Liver (tissue), 8 donors: ENCODE measurements at regions not wholly inside any gene's neighbourhood (a gene's known extent, or its start where the extent isn't known, plus 50 kb on each side); places are given as distances from the start of the nearest gene placed in this dataset.

Source experiments
- DNase-seq: peaks from one replicate; pipeline ENCODE4 v3.0.0-alpha.2; 2017; ENCODE audit warnings: low spot score
- H3K27ac ChIP-seq, 2 donors: one replicate each; pipeline ENCODE4 v1.7.0; 2013; ENCODE audit warnings: inconsistent platforms in 2 of 2, low read length in 2 of 2, control low read depth in 1 of 2, low read depth in 1 of 2, mild to moderate bottlenecking in 1 of 2
- H3K27me3 ChIP-seq, 4 donors: one replicate each; pipeline versions ENCODE4 v1.6.1 to v1.7.0; 2013; ENCODE audit warnings: low read length in 3 of 4, inconsistent platforms in 1 of 4, mild to moderate bottlenecking in 1 of 4, moderate library complexity in 1 of 4; ENCODE audit not compliant: control insufficient read depth in 4 of 4, insufficient read depth in 4 of 4
- H3K36me3 ChIP-seq, 4 donors: one replicate each; pipeline versions ENCODE4 v1.6.1 to v1.7.0; 2013; ENCODE audit warnings: low read length in 3 of 4, mild to moderate bottlenecking in 3 of 4, low read depth in 1 of 4, moderate library complexity in 1 of 4; ENCODE audit not compliant: control insufficient read depth in 4 of 4, insufficient read depth in 3 of 4
- H3K4me1 ChIP-seq, 4 donors: one replicate each; pipeline versions ENCODE4 v1.6.1 to v1.7.0; 2013; ENCODE audit warnings: low read length in 3 of 4, mild to moderate bottlenecking in 3 of 4, moderate library complexity in 1 of 4; ENCODE audit not compliant: control insufficient read depth in 4 of 4, insufficient read depth in 4 of 4
- H3K4me3 ChIP-seq, 3 donors: one replicate each; pipeline versions ENCODE4 v1.6.1 to v1.7.0; 2013; ENCODE audit warnings: low read length in 3 of 3, control low read depth in 1 of 3, low read depth in 1 of 3, mild to moderate bottlenecking in 1 of 3
- H3K9ac ChIP-seq, 2 donors: one replicate each; pipeline ENCODE4 v1.7.0; 2013; ENCODE audit warnings: low read length in 2 of 2, mild to moderate bottlenecking in 2 of 2, moderate library complexity in 2 of 2, control low read depth in 1 of 2, low read depth in 1 of 2
- H3K9me3 ChIP-seq, 4 donors: one replicate each; pipeline versions ENCODE4 v1.6.1 to v1.7.0; 2013; ENCODE audit warnings: low read length in 3 of 4; ENCODE audit not compliant: control insufficient read depth in 4 of 4
- EGR1 ChIP-seq, 2 donors: IDR thresholded peaks; 2 replicates each; pipeline ENCODE4 v1.6.1; 2016 to 2018; ENCODE audit warnings: antibody characterized with exemption in 2 of 2, low read depth in 2 of 2
- FOXA1 ChIP-seq: IDR thresholded peaks from 2 replicates; pipeline ENCODE4 v1.6.1; 2016; ENCODE audit warnings: antibody characterized with exemption
- FOXA2 ChIP-seq: IDR thresholded peaks from 2 replicates; pipeline ENCODE4 v1.6.1; 2016; ENCODE audit warnings: antibody characterized with exemption
- GABPA ChIP-seq, 2 donors: IDR thresholded peaks in 1 of 2; conservative IDR thresholded peaks in 1 of 2; 2 replicates each; pipeline ENCODE4 v1.6.1; 2016; ENCODE audit warnings: antibody characterized with exemption in 2 of 2, mild to moderate bottlenecking in 1 of 2, moderate library complexity in 1 of 2
- HNF4A ChIP-seq, 2 donors: conservative IDR thresholded peaks; 2 replicates each; pipeline ENCODE4 v1.6.1; 2016; ENCODE audit warnings: antibody characterized with exemption in 2 of 2, mild to moderate bottlenecking in 2 of 2
- HNF4G ChIP-seq: IDR thresholded peaks from 2 replicates; pipeline ENCODE4 v1.6.1; 2016; ENCODE audit warnings: antibody characterized with exemption
- JUND ChIP-seq, 2 donors: IDR thresholded peaks; 2 replicates each; pipeline ENCODE4 v1.6.1; 2016; ENCODE audit warnings: antibody characterized with exemption in 2 of 2
- NR2F2 ChIP-seq: IDR thresholded peaks from 2 replicates; pipeline ENCODE4 v1.6.1; 2016; ENCODE audit warnings: antibody characterized with exemption
- RAD21 ChIP-seq, 2 donors: IDR thresholded peaks; 2 replicates each; pipeline ENCODE4 v1.6.1; 2016; ENCODE audit warnings: antibody characterized with exemption in 2 of 2, mild to moderate bottlenecking in 2 of 2
- RXRA ChIP-seq, 2 donors: IDR thresholded peaks; 2 replicates each; pipeline ENCODE4 v1.6.1; 2017 to 2018; ENCODE audit warnings: antibody characterized with exemption in 2 of 2, mild to moderate bottlenecking in 1 of 2
- SP1 ChIP-seq: IDR thresholded peaks from 2 replicates; pipeline ENCODE4 v1.6.1; 2018; ENCODE audit warnings: antibody characterized with exemption, mild to moderate bottlenecking
- TAF1 ChIP-seq: conservative IDR thresholded peaks from 2 replicates; pipeline ENCODE4 v1.6.1; 2016; ENCODE audit warnings: antibody characterized with exemption, mild to moderate bottlenecking
- YY1 ChIP-seq: IDR thresholded peaks from 2 replicates; pipeline ENCODE4 v1.6.1; 2016; ENCODE audit warnings: antibody characterized with exemption, mild to moderate bottlenecking
- WGBS: extraction: QIAGEN DNeasy Blood & Tissue Kit; methylation state at CpG from one replicate; pipeline ENCODE4 v1.1.7; 2013; 5-methylcytosine and 5-hydroxymethylcytosine counted together
- TF ChIP-seq, protein P1 (sequence below): IDR thresholded peaks from 2 replicates; pipeline ENCODE4 v1.6.1; 2016; ENCODE audit warnings: antibody characterized with exemption
- TF ChIP-seq, protein P2 (sequence below): IDR thresholded peaks from 2 replicates; pipeline ENCODE4 v1.6.1; 2016; ENCODE audit warnings: antibody characterized with exemption
- TF ChIP-seq, protein P3 (sequence below): fragments of 150-350 bp; IDR thresholded peaks from 2 replicates; pipeline ENCODE4 v1.5.1; 2017; ENCODE audit warnings: improper control_type of control experiment, low read depth, low read length; ENCODE audit not compliant: missing input control
- TF ChIP-seq, protein P4 (sequence below): IDR thresholded peaks from 2 replicates; pipeline ENCODE4 v1.6.1; 2016; ENCODE audit warnings: antibody characterized with exemption
- TF ChIP-seq, protein P5 (sequence below): IDR thresholded peaks from 2 replicates; pipeline ENCODE4 v1.6.1; 2016; ENCODE audit warnings: antibody characterized with exemption, mild to moderate bottlenecking
- donor health status: healthy.
- donor health status: healthy.
- donor health status: healthy.
- donor health status: healthy.
- donor health status: healthy.

DNA sequence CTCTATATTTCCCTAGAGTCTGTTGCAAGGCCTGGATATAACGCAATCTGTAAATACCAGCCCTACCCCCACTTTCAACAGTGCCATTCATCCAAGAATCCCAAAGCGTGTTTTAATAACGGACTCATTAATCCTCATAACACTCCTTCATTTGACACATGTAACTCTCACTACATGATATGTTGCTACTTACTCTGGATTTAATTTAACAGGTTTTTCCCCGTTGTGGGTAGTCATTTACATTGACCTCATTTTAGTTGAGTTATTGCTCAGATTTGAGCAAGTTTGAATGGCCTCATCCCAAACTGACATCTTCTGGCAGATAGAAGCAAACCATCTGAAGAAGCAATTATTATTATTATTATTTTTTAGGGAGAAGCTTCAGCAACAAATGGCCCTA lies 125.4 kb upstream of the NPVF start (continued):
- no peak for TF ChIP-seq RXRA (IDR thresholded peaks at IDR 0.05)
- TF ChIP-seq NR2F2, result no peak
- TF ChIP-seq SP1, result no peak

DNA sequence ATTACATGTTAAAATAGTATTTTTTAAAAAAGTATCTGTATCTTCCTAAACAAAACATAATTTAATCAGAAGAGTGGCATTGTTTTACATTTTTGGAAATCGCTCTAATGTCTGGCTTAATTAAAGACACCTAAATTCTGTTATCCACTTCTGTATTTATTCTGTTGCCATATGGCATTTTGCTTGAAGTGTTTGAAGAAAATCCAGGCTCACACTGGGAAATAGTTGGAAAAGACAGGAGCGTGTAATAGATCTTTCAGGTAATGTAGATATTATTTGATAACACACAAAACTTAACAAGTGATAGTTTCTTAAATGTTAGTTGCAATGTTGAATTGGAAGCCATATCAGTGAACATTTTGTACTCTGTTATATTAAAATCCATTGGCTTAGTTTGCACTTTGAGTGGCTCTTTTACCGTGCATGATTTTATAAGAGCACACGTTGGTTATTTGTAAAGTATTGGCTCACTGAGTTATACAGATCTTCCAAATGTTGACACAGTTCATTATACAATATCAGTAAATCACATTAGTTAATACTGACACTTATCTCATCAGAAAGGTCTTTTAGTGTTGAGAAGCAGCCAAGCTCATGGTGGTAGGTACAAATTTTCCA lies 128.4 kb upstream of the NPVF start:
- H3K9me3 ChIP-seq, result no peaks in the 10 kb centered on the region
- WGBS, result 74% methylated on average over 4 of the region's 4 CpGs
- H3K9ac ChIP-seq, result no peak overlapping the region
- H3K36me3 ChIP-seq, result no peaks in the 10 kb centered on the region
- TF ChIP-seq, protein P1, sequence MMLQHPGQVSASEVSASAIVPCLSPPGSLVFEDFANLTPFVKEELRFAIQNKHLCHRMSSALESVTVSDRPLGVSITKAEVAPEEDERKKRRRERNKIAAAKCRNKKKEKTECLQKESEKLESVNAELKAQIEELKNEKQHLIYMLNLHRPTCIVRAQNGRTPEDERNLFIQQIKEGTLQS, result no peak
- TF ChIP-seq, protein P2, sequence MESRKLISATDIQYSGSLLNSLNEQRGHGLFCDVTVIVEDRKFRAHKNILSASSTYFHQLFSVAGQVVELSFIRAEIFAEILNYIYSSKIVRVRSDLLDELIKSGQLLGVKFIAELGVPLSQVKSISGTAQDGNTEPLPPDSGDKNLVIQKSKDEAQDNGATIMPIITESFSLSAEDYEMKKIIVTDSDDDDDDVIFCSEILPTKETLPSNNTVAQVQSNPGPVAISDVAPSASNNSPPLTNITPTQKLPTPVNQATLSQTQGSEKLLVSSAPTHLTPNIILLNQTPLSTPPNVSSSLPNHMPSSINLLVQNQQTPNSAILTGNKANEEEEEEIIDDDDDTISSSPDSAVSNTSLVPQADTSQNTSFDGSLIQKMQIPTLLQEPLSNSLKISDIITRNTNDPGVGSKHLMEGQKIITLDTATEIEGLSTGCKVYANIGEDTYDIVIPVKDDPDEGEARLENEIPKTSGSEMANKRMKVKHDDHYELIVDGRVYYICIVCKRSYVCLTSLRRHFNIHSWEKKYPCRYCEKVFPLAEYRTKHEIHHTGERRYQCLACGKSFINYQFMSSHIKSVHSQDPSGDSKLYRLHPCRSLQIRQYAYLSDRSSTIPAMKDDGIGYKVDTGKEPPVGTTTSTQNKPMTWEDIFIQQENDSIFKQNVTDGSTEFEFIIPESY, result no peak
- TF ChIP-seq FOXA1, result no peak
- TF ChIP-seq RAD21 (IDR thresholded peaks at IDR 0.05), result no peak
- TF ChIP-seq, protein P3, sequence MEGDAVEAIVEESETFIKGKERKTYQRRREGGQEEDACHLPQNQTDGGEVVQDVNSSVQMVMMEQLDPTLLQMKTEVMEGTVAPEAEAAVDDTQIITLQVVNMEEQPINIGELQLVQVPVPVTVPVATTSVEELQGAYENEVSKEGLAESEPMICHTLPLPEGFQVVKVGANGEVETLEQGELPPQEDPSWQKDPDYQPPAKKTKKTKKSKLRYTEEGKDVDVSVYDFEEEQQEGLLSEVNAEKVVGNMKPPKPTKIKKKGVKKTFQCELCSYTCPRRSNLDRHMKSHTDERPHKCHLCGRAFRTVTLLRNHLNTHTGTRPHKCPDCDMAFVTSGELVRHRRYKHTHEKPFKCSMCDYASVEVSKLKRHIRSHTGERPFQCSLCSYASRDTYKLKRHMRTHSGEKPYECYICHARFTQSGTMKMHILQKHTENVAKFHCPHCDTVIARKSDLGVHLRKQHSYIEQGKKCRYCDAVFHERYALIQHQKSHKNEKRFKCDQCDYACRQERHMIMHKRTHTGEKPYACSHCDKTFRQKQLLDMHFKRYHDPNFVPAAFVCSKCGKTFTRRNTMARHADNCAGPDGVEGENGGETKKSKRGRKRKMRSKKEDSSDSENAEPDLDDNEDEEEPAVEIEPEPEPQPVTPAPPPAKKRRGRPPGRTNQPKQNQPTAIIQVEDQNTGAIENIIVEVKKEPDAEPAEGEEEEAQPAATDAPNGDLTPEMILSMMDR, result no peak
- no peak for TF ChIP-seq SP1
- no peak for TF ChIP-seq NR2F2
- TF ChIP-seq HNF4G, result no peak
- no peak for TF ChIP-seq TAF1
- TF ChIP-seq JUND (IDR thresholded peaks at IDR 0.05), result no peak
- TF ChIP-seq, protein P4, sequence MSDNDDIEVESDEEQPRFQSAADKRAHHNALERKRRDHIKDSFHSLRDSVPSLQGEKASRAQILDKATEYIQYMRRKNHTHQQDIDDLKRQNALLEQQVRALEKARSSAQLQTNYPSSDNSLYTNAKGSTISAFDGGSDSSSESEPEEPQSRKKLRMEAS, result no peak
- TF ChIP-seq EGR1 (IDR thresholded peaks at IDR 0.05; ENCODE audit: low read depth in 2 of 2), result no peak
- TF ChIP-seq GABPA (IDR thresholded peaks at IDR 0.05 in 1 of 2, conservative IDR thresholded peaks at IDR 0.05 in 1 of 2), result no peak
- no peak for TF ChIP-seq HNF4A (conservative IDR thresholded peaks at IDR 0.05)
- TF ChIP-seq YY1, result no peak
- no peak for TF ChIP-seq RXRA (IDR thresholded peaks at IDR 0.05)
- TF ChIP-seq FOXA2, result no peak
- TF ChIP-seq, protein P5, sequence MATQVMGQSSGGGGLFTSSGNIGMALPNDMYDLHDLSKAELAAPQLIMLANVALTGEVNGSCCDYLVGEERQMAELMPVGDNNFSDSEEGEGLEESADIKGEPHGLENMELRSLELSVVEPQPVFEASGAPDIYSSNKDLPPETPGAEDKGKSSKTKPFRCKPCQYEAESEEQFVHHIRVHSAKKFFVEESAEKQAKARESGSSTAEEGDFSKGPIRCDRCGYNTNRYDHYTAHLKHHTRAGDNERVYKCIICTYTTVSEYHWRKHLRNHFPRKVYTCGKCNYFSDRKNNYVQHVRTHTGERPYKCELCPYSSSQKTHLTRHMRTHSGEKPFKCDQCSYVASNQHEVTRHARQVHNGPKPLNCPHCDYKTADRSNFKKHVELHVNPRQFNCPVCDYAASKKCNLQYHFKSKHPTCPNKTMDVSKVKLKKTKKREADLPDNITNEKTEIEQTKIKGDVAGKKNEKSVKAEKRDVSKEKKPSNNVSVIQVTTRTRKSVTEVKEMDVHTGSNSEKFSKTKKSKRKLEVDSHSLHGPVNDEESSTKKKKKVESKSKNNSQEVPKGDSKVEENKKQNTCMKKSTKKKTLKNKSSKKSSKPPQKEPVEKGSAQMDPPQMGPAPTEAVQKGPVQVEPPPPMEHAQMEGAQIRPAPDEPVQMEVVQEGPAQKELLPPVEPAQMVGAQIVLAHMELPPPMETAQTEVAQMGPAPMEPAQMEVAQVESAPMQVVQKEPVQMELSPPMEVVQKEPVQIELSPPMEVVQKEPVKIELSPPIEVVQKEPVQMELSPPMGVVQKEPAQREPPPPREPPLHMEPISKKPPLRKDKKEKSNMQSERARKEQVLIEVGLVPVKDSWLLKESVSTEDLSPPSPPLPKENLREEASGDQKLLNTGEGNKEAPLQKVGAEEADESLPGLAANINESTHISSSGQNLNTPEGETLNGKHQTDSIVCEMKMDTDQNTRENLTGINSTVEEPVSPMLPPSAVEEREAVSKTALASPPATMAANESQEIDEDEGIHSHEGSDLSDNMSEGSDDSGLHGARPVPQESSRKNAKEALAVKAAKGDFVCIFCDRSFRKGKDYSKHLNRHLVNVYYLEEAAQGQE, result no peak
- H3K4me3 ChIP-seq, result no peak overlapping the region
- H3K4me1 ChIP-seq, result no peaks in the 10 kb centered on the region
- H3K27me3 ChIP-seq, result no peaks in the 10 kb centered on the region
- H3K27ac ChIP-seq, result no peak overlapping the region
- DNase-seq, result no peak
